SU-DHL-6 (cell line): ENCODE measurements at regions not wholly inside any gene's neighbourhood (a gene's known extent, or its start where the extent isn't known, plus 50 kb on each side); places are given as distances from the start of the nearest gene placed in this dataset.
A peak's percentile ranks its signal among the peaks of the same experiment; 100 is the strongest.

Experiments used
- H2AFZ ChIP-seq: fragments of 200-600 bp; sonication (generic); 2 replicates; pipeline ENCODE4 v1.6.1; 2014; ENCODE audit warnings: low read depth, mild to moderate bottlenecking, moderate library complexity, mixed read lengths, antibody characterized with exemption, low read length; ENCODE audit not compliant: severe bottlenecking
- H3F3A ChIP-seq: fragments of 200-600 bp; shearing (Covaris generic); 2 replicates; pipeline ENCODE4 v1.6.0; 2016; ENCODE audit warnings: antibody characterized with exemption, mild to moderate bottlenecking; ENCODE audit not compliant: insufficient read depth
- H3K27ac ChIP-seq: fragments of 200-600 bp; sonication (generic); 2 replicates; pipeline ENCODE4 v1.5.1; 2016; ENCODE audit warnings: low read depth, mild to moderate bottlenecking, low read length, moderate library complexity, mixed read lengths
- H3K27me3 ChIP-seq: fragments of 200-600 bp; sonication (generic), shearing (Covaris generic); 2 replicates; pipeline ENCODE4 v1.6.0; 2014; ENCODE audit warnings: mild to moderate bottlenecking, low read length
- H3K36me3 ChIP-seq: fragments of 200-600 bp; sonication (generic); 2 replicates; pipeline ENCODE4 v1.6.1; 2014; ENCODE audit warnings: mild to moderate bottlenecking, low read length, mixed read lengths
- H3K4me2 ChIP-seq: fragments of 300-600, 200-600 bp; shearing (Covaris generic), sonication (generic); 2 replicates; pipeline ENCODE4 v1.6.0; 2014; ENCODE audit warnings: low read length, low read depth, mild to moderate bottlenecking; ENCODE audit not compliant: poor library complexity, severe bottlenecking
- H3K4me3 ChIP-seq: fragments of 200-600 bp; sonication (generic); 2 replicates; pipeline ENCODE4 v1.5.1; 2014; ENCODE audit warnings: antibody characterized with exemption, low read length, mild to moderate bottlenecking, mixed read lengths; ENCODE audit not compliant: insufficient read depth, poor library complexity, severe bottlenecking
- H3K79me2 ChIP-seq: fragments of 200-600 bp; sonication (generic); 2 replicates; pipeline ENCODE4 v1.6.1; 2014; ENCODE audit warnings: mild to moderate bottlenecking, low read length, moderate library complexity; ENCODE audit not compliant: insufficient read depth
- H3K9ac ChIP-seq: fragments of 200-600 bp; sonication (generic); 2 replicates; pipeline ENCODE4 v1.7.0; 2014; ENCODE audit warnings: mild to moderate bottlenecking, low read length
- H3K9me2 ChIP-seq: fragments of 200-600 bp; sonication (generic); replicated peaks from 2 replicates; pipeline ENCODE4 v1.6.1; 2014; ENCODE audit warnings: low read length; ENCODE audit not compliant: insufficient read depth
- H3K9me3 ChIP-seq: fragments of 200-600 bp; sonication (generic); 2 replicates; pipeline ENCODE4 v1.6.1; 2014; ENCODE audit warnings: low read length, mixed read lengths; ENCODE audit not compliant: insufficient read depth
- H4K20me1 ChIP-seq: fragments of 200-600 bp; sonication (generic); 2 replicates; pipeline ENCODE4 v1.6.1; 2014; ENCODE audit warnings: low read depth, mild to moderate bottlenecking, antibody characterized with exemption, low read length, moderate library complexity, mixed read lengths
- EZH2phosphoT487 ChIP-seq: fragments of 200-600 bp; sonication (generic), shearing (Covaris generic); conservative IDR thresholded peaks from 2 replicates; pipeline ENCODE4 v1.6.1; 2018; ENCODE audit warnings: mild to moderate bottlenecking, antibody characterized with exemption, low read length, moderate library complexity, mixed read lengths
- TF ChIP-seq, protein P1 (sequence below): fragments of 200-600 bp; sonication (generic); IDR thresholded peaks from one replicate; pipeline ENCODE4 v1.5.1; 2017; ENCODE audit warnings: antibody characterized with exemption, mild to moderate bottlenecking, low read length, moderate library complexity; ENCODE audit not compliant: insufficient read depth, poor library complexity, severe bottlenecking

DNA sequence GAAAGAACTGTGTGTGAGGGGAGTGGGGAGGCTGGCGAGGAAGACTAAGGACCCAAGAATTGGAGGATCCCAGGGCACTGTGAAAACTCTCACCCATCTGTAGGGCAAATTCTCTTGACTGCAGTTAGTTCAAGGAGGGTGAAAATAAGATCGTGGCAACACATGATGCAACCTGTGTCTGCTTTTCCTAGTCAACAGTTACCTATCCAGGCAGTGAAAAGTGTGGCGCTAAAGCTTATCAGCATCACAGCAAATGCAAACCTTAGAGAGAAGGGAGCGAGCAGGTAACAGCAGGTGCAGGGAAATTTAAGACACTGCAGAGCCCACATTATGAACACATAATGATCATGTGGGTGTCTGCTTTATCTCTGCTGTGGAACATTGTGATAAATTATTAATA is 97.7 kb upstream of the SGK1 start:
- no peaks in the 10 kb centered on the region for H3F3A ChIP-seq
- H3K36me3 ChIP-seq, result no peaks in the 10 kb centered on the region
- H3K79me2 ChIP-seq, result no peaks in the 10 kb centered on the region
- H3K4me2 ChIP-seq, result no peak overlapping the region
- no peak overlapping the region for H3K27ac ChIP-seq
- H4K20me1 ChIP-seq, result no peaks in the 10 kb centered on the region
- H3K4me3 ChIP-seq, result no peak overlapping the region
- H2AFZ ChIP-seq, result peak overlapping the region; percentile 16
- no peaks in the 10 kb centered on the region for H3K9me3 ChIP-seq
- TF ChIP-seq EZH2phosphoT487, result no peak
- TF ChIP-seq, protein P1, sequence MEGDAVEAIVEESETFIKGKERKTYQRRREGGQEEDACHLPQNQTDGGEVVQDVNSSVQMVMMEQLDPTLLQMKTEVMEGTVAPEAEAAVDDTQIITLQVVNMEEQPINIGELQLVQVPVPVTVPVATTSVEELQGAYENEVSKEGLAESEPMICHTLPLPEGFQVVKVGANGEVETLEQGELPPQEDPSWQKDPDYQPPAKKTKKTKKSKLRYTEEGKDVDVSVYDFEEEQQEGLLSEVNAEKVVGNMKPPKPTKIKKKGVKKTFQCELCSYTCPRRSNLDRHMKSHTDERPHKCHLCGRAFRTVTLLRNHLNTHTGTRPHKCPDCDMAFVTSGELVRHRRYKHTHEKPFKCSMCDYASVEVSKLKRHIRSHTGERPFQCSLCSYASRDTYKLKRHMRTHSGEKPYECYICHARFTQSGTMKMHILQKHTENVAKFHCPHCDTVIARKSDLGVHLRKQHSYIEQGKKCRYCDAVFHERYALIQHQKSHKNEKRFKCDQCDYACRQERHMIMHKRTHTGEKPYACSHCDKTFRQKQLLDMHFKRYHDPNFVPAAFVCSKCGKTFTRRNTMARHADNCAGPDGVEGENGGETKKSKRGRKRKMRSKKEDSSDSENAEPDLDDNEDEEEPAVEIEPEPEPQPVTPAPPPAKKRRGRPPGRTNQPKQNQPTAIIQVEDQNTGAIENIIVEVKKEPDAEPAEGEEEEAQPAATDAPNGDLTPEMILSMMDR, result no peak
- H3K9ac ChIP-seq, result no peak overlapping the region
- H3K27me3 ChIP-seq, result no peaks in the 10 kb centered on the region
- H3K9me2 ChIP-seq, result no peaks in the 10 kb centered on the region

DNA sequence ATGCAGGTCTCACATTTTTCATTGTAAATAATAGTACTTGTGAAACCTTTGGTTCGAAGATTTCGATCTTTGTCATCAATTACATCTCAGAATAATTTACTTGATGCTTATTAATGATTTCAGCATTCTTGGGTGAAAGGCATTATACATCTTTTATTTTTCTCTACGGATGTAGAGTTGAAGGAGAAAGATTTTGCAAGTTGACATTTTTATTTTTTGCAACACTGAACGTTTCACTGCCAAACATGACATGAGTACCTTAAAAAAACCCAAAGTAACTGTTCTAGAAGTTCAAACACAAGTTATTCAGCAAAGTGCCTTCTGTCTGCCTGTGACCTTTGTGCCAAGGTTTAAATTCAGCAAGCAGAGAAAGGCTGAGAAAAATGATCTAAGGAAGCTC is 97.3 kb upstream of the SGK1 start:
- Histone ChIP-seq H3K9me2 (no peaks in the 10 kb centered on the region), H4K20me1 (no peaks in the 10 kb centered on the region), H3K4me2 (no peak overlapping the region), H2AFZ (no peak overlapping the region), H3K79me2 (no peaks in the 10 kb centered on the region), H3K27ac (no peak overlapping the region), H3K36me3 (no peaks in the 10 kb centered on the region), H3K9me3 (no peaks in the 10 kb centered on the region), H3F3A (no peaks in the 10 kb centered on the region), H3K4me3 (no peak overlapping the region), H3K27me3 (no peaks in the 10 kb centered on the region), H3K9ac (no peak overlapping the region)
- TF ChIP-seq EZH2phosphoT487, result no peak
- TF ChIP-seq, protein P1, result no peak

DNA sequence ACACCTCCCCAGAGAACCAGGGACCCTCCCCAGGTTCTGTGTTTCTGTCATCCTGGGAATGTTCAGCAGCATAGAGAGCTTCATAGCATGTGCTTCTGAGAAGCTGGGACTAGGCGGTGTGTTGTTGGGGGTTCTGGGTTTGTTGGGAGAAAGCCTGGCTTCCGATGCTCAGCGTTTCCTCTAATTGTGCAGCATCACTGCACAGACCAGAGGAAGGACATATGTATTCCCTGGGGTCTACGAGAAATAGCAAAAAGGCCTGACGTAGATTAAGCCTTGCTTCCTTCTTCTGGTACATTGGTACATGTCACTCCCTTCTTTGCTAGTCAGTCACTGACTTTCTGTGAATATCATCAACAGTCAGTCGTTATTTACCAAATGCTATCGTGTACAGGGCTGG is 96.9 kb upstream of the SGK1 start:
- Histone ChIP-seq H3K27ac (no peak overlapping the region), H3K9me3 (no peaks in the 10 kb centered on the region), H4K20me1 (no peaks in the 10 kb centered on the region), H2AFZ (no peak overlapping the region), H3K36me3 (no peaks in the 10 kb centered on the region), H3K79me2 (no peaks in the 10 kb centered on the region), H3K9ac (no peak overlapping the region), H3K4me2 (no peak overlapping the region), H3K9me2 (no peaks in the 10 kb centered on the region), H3K4me3 (no peak overlapping the region), H3K27me3 (no peaks in the 10 kb centered on the region), H3F3A (no peaks in the 10 kb centered on the region)
- no peak for TF ChIP-seq EZH2phosphoT487
- TF ChIP-seq, protein P1, result no peak

DNA sequence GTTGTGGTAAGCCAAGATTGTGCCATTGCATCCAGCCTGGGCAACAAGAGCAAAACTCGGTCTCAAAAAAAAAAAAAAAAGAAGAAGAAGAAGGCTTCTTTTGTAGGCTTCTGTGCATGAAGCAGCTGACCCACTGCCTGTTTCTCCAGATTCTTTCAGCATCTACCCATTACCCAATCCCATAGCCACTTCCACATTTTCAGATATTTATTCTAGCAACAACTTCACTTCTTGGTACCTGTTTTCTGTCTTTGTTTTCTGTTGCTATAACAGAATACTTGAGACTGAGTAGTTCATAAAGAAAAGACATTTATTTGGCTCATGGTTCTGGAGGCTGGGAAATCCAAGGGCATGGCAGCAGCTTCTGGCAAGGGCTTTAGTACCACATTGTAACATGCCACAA is 95.3 kb upstream of the SGK1 start:
- Histone ChIP-seq H3K4me2 (no peak overlapping the region), H3K79me2 (no peaks in the 10 kb centered on the region), H3K27ac (no peak overlapping the region), H3K36me3 (no peaks in the 10 kb centered on the region), H3K9me2 (no peaks in the 10 kb centered on the region), H4K20me1 (no peaks in the 10 kb centered on the region), H3K9me3 (no peaks in the 10 kb centered on the region), H2AFZ (no peak overlapping the region), H3K9ac (no peak overlapping the region), H3F3A (no peaks in the 10 kb centered on the region), H3K27me3 (no peaks in the 10 kb centered on the region), H3K4me3 (no peak overlapping the region)
- TF ChIP-seq, protein P1, result no peak
- TF ChIP-seq EZH2phosphoT487, result no peak
